NCI-H1930 (cell line): ENCODE measurements at regions not wholly inside any gene's neighbourhood (a gene's known extent, or its start where the extent isn't known, plus 50 kb on each side); places are given as distances from the start of the nearest gene placed in this dataset.

Experiments used
- DNase-seq, 2 experiments: peaks; one replicate each; lab custom pipeline; 2025; lab: John Stamatoyannopoulos, UW

DNA sequence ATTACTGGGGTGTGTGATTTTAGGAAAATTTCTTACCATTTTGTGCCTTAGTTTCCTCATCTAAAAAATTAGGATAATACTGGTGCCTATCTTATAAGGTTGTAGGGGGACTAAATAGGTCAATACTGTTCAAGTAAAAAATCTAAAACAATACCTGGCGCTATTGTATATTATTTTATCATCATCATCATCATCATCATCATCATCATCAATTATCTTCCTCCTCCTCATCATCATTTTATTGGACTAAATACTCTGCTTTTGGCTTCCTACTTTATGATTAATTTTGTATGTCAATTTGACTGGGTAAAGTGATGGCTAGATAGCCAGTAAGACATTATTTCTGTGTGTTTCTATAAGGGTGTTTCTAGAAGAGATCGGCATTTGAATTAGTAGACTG is 435.5 kb downstream of the DHX35 start:
- DNase-seq = no peak

DNA sequence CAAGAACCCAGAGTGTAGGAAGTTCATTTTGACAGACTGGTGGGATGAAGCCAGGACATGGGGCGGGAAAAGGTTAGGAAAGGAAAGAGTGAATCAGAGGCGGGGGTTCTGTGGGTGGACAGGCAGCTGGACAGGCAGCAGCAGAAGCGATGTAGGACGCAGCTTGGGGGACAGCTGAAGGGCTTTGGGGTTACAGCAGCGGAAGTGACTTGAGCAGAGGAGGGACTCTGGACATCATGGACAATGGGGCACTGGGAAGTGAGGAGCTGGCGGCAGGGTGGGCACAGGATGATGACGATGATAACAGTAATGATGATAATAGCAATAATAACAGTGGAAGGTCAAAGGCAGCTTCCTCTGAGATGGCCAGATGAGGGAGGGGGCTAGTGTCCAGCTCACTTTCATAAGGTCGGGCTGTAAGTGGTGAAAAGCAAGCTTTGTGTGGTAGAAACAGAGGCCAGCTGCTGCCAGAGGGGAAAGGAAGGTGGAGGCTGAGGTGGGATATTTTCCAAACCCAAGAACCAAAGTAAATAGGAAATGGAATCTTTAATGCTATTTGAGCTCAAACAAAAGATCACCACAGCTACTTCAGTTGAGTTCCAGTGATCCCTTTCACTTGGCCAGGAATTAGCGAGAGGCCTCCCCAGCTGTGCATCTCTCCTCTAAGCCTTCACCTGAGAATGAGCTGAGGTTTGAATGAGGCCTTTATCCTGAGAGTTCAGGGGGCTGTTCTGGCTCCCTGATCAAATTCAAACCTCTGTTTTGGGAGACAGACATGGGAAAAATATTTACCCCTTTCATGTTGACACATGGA is 433.5 kb downstream of the DHX35 start:
- DNase-seq = no peak

DNA sequence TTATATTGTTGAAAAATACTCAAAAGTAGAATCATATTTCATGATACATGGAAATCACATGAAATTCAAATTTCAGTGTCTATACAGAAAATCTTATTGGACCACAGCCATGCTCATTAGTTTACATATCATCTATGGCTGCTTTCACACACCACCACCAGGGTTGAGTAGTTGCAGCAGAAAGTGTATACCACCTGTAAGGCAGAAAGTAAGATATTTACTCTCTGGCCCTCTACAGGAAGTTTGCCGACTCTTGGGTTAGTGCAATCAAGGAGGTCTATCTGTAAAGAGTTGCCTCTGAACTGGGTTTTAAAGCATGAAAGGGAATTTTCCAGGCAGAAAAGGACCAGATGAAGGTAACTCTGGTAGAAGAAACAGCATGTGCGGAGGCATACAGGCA is 432.3 kb downstream of the DHX35 start:
- DNase-seq = no peak

DNA sequence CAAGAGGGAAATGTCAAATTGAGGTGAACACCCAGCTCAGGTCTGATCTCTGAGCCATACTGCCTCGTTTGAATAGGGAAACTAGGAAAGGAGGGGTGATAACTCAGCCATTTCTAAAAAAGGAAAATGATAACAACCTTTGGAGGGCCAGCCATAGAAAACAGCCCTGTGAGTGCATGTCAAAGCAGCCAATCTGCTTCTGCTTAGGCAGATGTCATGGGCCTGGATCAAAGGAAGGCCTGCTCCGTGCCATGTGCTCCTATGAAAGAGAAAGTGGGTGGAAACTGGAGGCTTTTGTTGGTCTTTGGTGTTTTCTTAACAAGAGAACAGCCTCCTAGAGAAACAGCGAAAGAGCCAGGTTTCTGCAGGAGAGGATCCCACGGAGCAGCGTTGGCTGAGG is 428.0 kb downstream of the DHX35 start:
- DNase-seq = no peak

DNA sequence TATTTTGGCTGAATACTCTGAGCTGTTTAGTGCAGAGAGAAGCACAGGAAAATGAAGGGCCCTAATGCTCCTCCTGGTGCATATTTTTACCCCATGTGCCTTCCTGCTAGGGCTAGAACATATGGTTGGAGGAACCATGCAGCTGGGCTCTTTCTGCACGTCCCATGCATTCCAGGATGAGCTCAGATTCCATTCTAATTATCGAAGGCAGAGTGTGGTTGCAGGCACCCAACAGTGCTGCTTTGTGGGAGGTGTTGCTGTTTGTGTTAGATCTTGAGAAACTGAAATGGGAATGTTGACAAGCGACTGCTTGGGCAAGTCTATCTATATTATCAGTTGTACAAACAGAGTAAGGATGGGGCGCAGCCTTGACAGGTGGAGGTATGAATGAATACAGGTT is 419.5 kb downstream of the DHX35 start:
- no peak for DNase-seq

DNA sequence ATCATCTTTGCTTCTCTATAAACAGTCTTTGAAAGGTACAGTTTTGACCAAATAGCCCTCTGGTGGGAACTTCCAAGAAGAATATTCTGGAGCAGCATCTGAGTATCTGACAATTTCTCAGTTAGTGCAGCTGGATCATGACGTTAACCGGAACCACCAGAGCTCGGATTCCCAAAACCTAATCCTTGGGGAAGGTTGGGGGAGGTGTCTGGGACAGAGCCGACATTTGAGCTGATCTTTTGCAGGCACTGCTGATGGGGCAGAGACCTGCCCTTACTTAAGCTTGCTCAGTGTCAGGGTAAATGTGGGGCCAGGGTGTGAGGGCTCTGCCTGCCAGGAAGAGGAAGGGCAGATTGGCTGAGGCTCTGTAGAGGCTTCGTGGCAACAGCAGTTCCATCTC is 416.6 kb downstream of the DHX35 start:
- no peak for DNase-seq

DNA sequence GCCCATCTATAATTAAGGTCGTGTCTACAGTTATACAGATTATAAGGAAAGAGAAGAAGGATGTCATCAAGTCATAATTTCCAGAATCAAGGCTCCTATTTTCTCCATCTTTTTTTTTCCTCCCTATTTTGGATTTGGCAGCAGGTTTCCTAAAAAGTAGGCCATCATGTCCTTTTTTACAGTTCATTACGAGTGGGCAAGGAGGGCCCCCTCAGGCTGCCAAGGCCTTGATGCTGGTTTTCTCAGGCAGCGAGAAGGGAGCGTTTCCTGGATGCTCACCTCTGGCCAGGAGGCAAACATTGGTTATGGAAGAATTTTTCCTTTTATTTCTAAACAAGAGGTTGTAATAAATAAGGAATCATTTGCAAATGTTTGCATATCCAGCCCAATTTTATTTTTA is 414.6 kb downstream of the DHX35 start:
- DNase-seq = no peak

DNA sequence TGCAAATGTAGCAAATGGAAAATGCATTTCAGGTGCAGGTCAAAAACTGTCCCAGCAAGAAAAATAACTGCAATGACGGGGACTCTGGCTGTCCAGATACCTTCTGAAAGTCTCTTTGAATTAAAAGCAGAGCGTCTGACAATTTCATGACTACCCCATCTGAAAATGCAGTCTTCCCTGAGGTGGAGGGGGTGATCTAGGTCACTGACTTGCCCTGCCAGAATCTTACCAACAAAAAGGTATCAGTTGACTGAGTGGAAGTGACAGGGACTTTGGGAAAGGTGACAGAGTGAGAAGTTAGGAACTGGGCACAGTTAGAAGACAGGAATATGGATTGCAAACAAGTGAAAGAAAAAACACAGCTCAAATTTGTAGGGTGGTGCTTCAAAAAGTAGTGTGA is 402.2 kb downstream of the DHX35 start:
- DNase-seq = no peak

DNA sequence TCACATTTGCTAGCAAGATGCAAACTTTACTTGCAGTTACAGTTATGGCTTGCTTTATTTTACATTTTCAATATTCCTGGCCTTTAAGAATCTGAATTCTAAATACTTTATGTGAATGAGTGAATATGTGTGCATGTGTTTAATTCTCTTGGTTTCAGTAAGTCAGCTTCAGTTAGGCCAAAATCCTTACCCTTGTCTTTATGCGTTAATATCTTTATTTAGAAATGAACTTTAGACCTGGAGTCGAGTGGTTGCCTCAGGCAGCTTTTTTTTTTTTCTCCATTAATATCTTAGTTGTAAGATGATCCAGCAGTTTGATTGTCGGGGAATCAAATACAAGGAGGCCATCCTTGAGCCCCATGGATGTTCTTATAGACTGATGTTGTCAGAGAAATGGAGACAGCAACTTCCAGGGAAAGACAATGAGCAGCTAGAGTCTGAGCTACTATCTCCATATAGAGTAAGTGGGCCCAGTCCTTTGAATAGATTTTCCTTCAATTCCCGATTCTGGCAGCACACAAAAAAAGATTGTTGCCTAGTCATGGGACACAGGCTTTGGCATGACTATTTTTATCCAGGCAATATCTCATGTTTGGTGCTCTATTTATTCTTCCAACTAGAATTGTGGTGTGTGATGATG is 398.0 kb downstream of the DHX35 start:
- no peak for DNase-seq

DNA sequence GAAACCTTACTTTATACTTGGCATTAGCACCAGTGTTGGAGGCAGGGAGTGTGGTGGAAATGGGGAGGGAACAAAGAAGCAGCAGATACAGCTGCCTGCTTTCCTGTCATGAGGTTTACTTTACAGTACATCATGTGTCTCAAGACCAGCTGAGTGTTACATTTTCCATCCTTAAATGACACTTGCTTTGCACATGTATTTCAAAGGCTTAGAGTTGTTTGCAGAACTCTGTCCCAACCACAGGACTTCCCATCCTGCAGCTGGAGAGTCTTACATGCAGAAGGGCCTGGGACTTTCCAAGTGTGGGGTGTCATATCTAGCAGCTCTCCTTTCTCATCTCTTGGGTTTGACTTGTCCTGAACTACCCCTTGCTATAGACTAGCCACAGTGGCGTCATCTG is 395.9 kb downstream of the DHX35 start:
- DNase-seq = no peak

DNA sequence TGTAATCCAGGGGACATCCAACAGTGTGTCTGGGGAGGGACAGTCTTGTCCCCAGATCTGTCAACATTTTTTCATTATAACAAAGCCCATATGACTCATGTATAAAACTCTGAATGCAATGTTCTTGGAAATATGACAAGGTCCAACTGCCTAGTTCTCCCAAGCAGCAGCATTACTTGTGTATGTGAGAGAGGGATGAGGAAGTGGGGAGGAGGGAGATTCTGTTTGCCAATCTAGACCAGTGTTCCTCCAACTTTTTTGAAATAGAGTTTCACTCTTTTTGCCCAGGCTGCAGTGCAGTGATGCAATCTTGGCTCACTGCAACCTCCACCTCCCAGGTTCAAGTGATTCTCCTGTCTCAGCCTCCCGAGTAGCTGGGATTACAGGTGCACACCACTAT is 394.8 kb downstream of the DHX35 start:
- no peak for DNase-seq

DNA sequence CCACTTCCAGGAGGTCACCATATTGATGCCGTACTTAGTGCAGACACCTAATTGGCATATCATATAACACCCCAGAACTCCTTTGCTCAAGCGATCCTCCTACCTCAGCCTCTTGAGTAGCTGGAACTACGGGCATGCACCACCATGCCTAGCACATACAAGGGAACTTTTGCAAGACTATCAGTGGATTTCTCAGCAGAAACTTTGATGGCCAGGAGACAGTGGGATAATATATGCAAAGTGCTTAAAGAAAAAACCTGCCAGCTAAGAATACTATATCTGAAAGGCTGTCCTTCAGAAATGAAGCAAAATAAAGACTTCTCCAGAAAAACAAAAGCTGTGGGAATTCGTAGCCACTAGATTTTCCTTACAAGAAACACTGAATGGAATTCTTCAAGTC is 387.1 kb downstream of the DHX35 start:
- no peak for DNase-seq

DNA sequence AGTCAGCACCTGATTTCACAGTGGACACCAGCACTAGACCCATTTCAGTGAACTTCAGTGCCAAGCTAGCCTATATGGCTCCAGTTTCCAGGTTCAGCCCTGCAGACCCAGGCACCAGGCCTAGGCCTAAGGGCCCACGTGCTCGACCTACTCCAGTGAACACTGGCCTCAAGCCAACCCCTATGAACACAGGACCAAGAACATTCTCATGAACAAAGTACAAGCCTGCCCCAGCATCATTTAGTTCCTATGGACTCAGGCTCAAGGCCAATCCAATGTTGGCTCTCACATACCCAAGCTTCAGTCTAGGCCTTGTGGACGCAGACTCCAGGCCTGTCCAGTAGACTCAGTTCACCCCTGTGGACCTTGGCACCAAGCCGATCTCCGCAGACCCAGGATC is 385.5 kb downstream of the DHX35 start:
- no peak for DNase-seq

DNA sequence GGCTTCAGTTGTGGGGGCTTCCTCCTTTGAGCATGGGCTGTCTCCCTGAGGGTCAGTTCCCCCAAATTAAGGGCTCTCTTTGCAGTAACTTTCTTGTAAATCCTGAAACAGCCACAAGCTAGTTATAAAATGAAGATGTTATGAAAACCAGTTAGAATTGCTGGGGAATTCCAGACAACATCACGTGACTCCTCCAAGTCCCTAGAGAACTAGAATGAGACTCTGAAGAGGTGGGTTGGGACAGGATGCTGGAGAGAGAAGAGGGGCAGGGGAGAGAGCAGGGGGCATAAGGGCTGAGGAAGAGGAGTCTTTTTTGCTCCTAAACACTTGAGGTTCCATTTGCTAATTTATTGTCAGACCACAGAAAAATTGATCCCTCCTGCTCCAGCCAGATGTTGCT is 380.3 kb downstream of the DHX35 start:
- DNase-seq = no peak

DNA sequence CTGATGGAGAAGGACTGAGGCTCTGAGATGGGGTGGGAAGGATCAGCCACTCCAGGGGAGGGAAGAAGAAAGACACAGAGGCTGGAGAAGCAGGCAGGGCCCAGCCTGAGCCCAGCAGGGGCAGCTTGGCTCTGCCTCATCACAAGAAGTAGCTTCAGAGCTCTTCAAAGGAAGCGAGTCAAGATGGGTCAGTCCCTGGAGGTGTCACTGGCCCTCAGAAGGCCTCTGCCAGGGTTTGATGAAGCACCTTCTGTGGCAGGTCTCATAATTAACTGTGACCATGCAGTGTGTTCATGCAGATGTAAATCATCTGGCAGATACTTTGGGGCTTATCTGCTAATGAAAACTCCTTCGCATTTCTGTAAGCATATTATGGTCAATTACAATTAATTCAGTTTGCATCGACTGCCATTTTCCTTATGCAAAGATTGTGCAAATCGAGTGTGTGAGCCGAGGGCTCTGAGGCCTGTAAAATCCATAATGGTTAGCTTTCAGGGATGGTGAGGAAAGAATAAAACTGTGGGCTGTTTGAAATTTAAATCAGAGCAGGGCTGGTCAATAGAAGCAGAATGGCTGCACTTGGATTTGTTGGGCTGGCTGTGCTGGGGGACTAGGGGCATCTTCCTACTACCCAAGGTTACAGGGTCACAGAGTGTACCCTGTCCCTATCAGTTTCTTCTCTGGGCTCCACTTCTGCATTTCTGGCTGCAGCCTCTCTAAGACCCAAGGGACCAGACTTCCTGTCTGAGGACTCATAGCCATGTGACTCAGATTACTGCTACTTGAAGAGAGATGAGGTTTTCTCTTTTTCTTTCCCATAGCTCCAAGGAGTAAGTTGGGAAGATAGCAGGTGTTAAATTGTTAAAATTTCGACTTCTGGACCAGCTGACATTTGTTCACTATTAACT is 376.6 kb downstream of the DHX35 start:
- no peak for DNase-seq

DNA sequence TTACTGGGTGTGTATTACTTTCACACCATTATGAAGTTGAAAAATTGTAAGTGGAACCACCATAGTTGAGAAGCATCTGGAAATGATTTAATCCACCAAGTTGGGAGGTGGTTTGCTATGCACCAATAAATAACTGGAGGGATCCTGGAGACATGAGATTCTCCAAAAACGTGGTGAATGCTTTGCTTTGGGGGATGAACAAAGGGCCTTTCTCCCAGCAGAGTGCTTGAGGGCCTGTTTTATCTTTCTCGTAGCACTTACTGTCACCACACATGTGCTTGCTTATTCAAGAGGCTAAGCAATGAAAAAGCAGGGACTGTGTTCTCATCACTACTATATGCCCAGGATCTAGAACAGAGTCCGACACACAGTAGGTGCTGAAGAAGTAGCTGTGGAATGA is 371.1 kb downstream of the DHX35 start:
- no peak for DNase-seq

DNA sequence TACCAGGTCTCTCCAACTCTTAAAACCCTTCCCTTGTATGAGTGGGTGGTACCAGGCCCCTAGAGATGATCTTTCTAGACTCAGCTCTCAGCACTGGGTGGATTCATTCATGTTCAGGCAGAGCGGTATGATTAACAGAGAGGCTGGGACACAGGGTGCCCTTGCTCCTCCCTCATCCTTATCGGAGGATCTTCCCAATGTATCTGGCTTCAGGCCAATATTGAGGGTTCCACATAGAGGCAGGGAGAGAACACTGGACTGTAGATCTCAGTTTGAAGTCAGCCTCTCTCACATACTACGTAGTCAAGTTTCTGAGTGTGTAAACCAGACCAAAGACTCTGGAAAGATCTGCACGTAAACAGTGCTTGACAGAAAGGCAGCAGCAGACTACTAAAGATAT is 366.2 kb downstream of the DHX35 start:
- no peak for DNase-seq

DNA sequence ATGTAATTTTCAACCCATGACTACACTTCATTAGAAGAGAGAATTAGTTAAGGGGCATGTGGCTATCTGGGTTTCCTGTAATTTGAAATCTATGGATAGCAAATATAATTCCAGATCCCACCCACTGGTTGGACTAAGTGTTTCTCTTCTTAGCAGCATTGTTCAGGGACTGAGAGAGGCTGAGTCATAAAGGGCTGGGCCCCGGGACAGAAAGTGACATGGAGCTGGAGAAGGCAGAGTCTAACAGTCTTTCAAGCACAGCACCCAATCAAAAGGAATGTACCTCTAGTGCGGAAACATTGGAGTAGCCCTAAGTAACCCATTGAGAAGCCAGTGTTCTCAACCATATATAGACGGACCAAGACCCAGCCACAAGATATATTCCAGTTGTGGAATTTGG is 363.9 kb downstream of the DHX35 start:
- no peak for DNase-seq

DNA sequence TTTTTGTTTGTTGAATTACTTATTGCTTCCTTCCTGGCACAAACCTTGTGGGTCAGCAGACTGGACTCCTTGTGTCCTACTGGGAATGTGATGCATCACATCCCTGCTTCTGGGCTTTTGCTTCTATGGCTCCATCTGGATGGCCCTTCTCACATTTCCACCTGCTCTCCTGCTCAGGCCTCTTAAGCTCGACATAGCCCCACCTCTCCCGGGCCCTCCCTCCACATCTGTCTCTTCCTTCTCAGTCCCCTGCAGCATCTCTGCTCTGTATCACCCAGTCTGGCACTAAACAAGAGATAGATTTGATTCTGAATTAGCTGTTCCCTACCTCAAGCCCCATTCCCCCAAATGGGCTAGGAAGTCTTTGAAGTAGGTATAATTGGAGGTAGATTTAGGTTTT is 356.8 kb downstream of the DHX35 start:
- DNase-seq = no peak

DNA sequence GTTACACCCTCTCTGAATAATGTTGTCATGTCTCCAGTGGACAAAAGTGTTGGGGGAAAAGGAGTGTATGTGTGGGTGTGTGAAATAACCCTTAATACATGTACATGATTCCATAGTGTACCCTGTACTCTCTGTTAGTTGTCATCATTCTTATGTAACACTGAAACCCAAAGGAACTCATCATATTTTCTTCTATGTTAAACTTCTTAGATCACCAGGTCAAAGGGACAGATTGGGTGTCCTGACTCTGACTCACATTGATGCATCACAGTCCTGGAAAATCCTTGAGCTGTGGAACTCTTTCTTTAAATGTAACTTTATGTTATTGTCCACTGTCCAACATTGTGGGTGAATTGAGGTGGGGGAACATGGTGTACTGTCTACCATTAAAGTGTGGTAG is 350.5 kb downstream of the DHX35 start:
- no peak for DNase-seq

DNA sequence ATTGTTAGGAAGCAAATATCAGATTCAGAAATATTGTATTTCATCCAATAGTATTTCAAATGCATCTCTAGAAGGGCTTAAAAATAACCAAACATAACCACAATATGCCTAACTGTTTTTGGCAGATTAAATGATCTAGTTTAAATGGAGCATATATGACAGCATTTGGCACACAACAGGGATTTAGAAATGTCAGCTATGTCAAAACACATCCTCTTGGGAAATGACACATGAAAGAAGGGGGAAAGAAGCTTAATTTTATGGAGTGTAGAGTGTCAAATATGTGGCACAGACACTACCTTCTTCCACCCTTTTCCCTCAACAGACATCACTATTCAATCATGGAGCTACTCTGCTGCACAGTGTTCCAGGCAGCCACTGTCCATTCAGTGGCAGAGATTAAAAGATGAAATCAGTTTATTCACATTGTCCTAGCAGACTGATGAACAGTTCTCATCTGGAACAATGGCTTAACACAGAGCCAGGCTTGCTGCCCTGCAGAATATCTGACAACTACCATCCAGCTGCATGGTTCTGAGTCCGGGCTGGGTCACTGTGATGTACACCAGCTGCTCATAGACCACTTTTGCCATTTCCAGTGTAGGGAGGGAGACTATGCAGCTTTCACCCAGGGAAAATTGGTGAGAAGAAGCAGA is 349.8 kb downstream of the DHX35 start:
- no peak for DNase-seq

DNA sequence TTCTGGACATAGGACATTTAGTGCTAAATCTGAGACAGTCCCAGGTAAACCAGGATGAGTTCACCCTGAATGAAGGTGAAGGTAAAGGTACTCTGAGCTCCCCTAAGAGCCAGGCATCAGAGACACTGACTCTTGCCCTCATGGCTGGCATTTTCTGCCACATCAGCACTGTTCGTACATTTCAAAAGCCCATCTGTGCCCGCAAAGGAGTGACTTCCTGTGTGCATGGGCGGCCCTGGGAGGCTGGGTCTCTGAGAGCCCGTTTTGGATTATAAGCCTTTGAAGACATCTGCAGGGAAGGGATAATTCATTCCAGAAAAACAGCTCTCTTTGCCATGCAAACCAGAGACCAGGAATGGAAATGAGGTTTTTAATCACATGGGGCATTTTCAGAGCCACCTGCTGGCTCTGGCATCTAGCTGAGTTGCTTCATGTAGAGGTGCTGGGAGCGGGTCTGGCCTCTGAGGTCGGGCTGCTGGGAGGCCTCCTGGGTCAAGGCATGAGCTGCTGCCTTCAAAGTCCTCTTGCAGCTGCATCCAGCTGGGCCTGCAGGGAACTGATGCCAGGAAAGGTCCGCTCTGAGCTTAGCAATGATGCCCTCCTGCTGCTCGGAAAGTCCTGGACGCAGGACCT is 348.3 kb downstream of the DHX35 start:
- no peak for DNase-seq
